ENCODE measurements at regions not wholly inside any gene's neighbourhood (a gene's known extent, or its start where the extent isn't known, plus 50 kb on each side); places are given as distances from the start of the nearest gene placed in this dataset.
"Not testable (repeated sequence)": the region's sequence is repeated elsewhere in the genome, so short reads cannot be mapped to it uniquely, and the experiment has no call there.

DNA sequence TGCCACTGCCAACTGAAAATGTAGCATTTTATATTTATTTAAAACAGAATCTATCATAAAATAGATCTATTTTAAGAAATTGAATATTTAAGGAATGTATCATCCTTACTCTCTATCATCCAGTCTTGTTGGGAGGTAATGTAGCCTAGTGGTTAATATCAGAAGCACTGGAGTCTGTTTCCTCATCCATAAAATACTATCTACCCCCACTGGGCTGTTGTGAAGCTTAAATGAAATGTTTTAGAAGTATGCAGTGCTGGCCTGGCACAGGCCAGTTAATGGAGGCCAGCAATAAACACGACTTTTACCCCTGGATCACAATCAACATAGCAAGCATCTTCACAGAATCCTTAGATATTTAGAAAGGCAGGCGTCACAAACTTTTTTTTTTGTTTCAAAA, 188.0 kb downstream of the CAND1 start:
- DNase-seq, result no peak

GRCh38 chr12:67457778-67458665, 188.9 kb downstream of the CAND1 start:
- no peak for DNase-seq

DNA sequence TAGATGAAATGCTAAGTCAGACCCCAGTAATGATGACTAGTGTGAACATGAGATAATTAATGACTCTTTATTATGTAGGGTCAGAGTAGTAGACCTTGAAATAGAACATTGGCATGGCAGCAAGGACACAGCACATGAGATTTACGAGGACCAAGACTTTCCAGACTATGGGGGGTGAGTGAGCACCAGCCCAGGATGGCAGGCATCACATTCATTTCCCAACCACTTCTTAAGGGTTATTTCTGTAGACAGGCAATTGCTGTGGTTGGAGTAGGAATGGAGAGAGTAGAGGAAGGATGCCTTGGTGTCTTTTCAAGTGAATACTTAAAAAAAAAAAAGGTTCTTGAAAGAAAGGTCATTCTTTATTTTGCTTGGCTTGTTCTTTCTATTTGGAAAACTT, 189.4 kb upstream of the DYRK2 start:
- DNase-seq, result no peak

DNA sequence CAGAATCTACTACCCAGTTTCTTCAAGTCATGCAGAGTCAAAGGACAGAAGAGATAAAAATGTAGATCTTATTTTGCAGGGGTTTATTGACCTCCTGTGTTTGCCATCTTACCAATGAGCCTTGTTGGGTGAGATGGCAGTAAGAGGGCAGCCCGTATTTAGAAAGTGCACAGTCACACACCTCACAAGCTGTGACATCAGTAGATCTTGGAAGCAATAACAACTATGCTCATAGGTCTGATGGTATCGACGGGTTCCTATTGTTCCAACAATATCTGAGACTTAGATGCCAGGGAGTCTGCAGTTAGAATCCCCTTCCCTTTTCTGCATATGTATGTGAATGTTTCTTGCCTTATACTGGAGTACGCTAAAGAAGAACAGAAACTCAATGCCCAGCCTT, 189.0 kb upstream of the DYRK2 start:
- DNase-seq, result no peak

DNA sequence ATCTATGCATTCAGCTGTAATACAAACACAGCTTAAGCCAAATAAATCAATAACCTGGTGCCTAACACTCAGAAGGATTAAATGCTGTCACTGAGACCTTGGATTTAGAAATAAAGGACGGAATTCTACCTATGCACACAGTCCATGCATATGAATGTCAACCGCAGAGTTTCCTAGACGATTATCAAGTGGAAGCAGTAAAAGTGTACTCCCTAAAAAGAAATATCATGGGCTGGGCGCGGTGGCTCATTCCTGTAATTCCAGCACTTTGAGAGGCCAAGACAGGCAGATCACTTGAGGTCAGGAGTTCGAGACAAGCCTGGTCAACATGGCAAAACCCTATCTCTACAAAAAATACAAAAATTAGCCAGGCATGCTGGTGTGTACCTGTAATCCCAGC, 188.2 kb upstream of the DYRK2 start:
- DNase-seq, result no peak

- DNase-seq, result no peak
Measured at GRCh38 chr12:67468549-67469245, 179.8 kb upstream of the DYRK2 start.

DNA sequence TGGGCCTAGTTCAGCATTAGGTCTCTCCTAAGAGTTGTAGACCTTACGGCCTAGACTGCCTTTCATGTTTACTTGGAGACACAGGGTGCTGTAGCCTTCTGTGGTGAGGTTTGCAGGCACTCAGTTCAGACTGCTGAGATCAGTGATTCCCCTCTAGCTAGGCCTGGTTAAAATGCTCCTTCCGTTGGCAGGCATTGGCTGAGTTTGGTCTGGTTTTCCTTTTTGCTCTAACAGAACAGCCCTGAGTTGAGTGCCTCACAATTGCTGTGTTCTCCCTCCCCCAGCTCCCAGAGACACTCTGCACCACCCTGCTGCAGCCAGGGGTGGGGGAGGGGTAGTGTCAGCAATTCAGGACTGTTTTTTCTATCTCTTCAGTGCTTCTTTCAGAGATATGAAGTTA, 178.9 kb upstream of the DYRK2 start:
- DNase-seq, result peak in 1 of 2 experiments; percentile 24

DNA sequence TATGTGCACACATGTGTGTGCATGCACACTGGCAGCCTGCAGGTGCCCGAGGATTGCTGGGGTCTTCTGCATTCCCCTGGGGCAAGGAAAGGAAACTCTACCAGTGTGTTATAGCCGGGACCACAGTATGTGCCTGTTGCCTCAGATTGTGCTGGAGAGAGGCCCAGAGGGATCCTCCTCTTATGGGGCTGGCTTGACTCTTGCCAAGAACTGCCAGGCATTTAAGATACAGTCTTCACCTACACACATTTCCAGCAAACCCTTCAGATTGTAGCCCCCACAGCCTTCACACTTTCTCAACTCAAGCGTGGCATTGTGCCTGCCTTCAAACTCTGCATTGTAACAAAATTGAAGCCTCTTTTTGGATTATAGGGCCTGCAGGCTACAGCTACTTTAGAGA, 176.7 kb upstream of the DYRK2 start:
- DNase-seq, result no peak

DNA sequence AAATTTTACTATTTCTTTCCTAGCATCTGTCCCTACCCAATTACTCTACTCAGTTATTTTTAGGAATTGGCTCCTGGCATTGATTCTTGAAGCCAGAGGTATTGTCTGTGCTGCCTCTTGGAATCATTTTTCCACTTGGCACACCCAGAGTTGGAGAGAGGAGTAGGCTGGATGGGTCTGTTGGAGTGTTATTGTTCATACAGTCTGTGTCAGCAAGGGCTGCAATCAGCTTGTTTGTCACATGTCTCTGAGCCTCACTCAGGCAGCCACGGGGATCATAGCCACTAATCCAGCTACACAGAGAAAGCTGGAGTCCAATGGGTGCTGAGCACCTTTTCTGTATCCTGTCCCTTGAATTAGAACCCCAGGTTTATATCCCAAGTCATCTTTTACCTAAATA, 176.0 kb upstream of the DYRK2 start:
- DNase-seq, result peak in 1 of 2 experiments; percentile 57

DNA sequence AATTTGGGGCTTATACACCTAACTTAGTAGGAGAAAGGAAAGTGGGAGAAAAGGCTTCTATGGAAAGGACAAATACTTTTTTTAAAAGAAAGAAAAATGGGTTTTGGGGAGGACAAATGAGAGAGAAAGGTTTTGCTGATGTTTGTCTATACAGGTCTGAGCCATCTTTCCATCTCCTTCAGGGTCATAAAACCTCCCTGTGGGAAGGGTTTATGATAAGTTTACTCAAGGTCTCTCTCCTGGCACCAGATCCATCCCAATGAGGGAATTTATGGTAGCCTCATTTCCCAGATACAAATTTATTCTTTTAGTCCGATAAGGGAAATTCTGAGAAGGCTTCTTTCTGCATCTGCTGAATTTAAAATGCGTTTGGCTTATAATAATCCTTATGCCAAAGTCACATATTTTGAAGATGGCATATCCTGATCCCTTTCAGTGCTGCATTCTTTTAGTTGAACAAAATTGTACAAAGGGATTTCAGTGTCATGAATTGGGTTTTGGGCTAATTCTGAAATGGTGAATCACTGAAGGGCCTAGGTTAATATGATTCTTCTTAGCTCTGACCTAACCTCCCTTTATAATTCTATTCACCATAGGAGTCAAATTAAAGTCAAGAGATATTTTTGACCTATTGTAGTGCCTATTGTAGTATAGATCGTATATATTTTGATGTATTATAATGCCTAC, 173.5 kb upstream of the DYRK2 start:
- DNase-seq, result no peak

DNA sequence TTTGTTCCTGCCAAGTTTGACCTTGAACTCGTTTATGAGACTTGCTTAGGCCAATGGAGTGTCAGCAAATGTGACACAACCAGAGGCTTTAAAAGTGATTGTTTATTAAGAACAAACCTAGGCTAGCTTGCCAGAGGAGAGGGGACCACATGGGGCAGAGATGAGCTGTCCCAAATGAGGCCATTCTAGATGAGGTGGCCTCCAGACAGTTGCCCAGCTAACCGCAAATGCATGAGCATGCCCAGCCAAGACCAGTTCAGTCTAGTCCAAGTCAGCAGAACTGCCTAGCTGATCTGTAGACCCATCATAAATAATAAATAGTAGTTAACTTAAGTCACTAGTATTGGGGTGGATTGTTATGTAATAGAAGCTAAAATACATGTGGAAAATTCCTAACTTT, 172.8 kb upstream of the DYRK2 start:
- DNase-seq, result no peak

GRCh38 chr12:67477681-67478265, 170.8 kb upstream of the DYRK2 start:
- DNase-seq, result no peak

DNA sequence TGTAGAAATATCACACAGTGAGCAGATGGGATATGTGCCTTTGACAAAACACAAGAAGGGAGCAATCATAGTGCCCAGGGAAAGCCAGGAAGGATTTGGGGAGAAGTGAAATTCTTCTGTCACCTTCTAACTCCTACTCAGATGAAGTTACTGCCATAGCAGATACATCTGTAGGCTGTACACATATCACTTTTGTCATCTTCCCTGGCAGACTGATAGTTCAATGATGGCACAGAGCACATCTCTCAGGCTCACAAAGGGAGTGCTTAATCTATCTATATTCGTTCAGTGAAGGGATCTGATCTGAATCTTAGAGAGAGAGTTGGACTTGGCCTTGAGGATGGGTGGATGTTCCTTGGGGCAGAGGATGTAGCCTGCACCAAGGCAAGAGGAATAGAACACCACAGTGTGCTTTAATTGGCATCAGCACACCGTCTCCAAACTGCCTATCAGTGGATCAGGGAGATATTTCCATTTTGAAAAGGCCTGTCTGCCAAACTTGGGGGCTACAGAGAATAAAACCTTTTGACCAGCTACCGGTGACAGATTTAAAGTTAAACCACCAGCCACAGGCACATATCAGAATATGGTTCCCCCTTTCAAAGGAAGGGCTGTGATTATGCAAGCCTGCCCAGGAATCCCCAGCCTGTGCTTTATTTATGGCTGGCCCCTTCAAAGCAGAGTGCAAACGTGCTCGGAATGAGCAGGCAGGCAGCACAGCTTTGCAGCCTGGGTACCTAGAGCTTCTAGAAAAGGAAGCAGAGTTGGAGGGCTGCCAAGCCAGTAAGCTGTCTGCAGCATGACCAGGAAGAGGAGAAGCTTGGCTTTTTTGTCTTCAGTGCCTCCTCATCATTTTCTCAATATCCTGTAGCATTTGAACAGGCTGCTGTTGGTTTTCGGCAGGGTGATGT, 165.5 kb upstream of the DYRK2 start:
- DNase-seq, result no peak

GRCh38 chr12:67483871-67484554, 164.5 kb upstream of the DYRK2 start:
- DNase-seq, result no peak

- no peak for DNase-seq
Measured at GRCh38 chr12:67484791-67485480, 163.6 kb upstream of the DYRK2 start.

GRCh38 chr12:67486671-67487070, 161.9 kb upstream of the DYRK2 start:
- DNase-seq, result no peak

DNA sequence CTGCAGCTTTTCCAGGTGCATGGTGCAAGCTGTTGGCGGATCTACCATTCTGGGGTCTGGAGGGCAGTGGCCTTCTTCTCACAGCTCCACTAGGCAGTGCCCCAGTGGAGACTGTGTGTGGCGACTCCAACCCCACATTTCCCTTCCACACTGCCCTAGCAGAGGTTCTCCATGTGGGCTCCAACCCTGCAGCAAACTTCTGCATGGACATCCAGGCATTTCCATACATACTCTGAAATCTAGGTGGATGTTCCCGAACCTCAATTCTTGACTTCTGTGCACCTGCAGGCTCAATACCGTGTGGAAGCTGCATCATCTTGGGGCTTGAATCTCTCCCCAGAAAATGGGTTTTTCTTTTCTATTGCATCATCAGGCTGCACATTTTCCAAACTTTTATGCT, 160.2 kb upstream of the DYRK2 start:
- DNase-seq, result not testable (repeated sequence)

- DNase-seq, result no peak
Measured at GRCh38 chr12:67489007-67489406, 159.5 kb upstream of the DYRK2 start.

DNA sequence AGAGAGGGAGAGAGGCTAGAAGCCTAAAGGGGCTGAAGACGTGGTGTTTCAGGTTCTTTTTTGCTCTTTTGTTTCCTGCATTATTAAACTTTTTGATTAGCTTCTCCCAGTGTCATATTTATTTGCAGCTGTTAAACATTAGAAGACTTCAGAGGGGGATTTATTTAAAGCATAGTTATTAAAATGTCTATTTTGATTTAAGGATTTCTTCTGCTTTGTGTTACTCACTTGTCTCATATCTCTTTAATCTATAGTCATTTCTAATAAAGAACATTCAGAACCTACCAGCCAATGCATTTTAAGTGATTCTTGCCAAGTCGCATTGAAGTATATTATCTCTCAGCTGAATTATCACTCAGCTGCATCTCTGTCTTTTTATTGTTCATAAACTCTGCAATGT, 152.0 kb upstream of the DYRK2 start:
- no peak for DNase-seq

DNA sequence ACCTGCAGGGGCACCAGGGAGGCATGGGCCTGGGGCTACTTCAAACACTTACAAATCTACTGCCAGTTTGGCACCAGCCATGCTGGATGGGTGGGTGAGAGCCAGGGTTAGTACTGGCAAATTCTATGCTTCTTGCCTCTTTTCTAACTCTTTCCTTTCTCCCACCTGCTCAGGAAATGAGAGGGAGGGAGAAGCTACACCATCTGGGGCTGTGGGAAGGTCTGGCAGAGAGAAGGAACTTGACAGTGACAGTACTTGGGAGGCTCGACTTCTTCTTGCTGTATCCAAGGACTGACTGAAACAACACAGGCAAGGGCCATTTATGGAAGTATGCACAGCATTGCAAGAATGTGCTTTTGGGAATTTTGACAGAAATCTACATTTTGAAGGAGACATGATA, 149.6 kb upstream of the DYRK2 start:
- DNase-seq, result no peak

DNA sequence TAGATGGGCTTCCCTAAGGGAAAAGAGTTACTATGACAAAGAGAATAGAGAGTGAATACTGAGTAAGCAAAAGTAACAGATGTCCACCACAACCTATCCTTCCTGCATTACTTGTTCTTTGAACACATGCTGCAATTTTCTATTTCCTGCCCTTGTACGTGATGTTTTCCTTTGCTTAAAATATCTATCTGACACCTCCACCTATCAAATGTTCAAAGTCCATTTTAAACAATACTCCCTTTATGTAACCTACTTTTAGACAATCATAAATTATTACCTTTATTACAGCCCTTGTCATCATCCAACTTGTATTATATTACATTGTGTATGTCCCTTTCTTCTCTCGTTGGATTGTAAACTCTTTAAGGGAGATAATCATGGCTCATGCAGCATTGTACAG, 147.2 kb upstream of the DYRK2 start:
- DNase-seq, result no peak
